GM13977 (cell line): ENCODE measurements at regions not wholly inside any gene's neighbourhood (a gene's known extent, or its start where the extent isn't known, plus 50 kb on each side); places are given as distances from the start of the nearest gene placed in this dataset.
"Not testable (repeated sequence)": the region's sequence is repeated elsewhere in the genome, so short reads cannot be mapped to it uniquely, and the experiment has no call there.

Experiments
- DNase-seq: peaks from one replicate; pipeline ENCODE4 v3.0.0; 2012; ENCODE audit warnings: low spot score
- in situ Hi-C: fragments of 300-500 bp; cut with MboI; formaldehyde crosslinking; loops from one replicate; pipeline ENCODE4 v1.12.0; 2022; ENCODE audit warnings: low sequenced_read_pairs, low pct_unique_long_range_greater_than_20kb, mixed read lengths, inconsistent platforms; ENCODE audit not compliant: unreplicated experiment
- TF ChIP-seq, protein P1 (sequence below): IDR thresholded peaks from 2 replicates; pipeline ENCODE4 v1.5.1; 2012; ENCODE audit warnings: mild to moderate bottlenecking, control low read depth; ENCODE audit not compliant: insufficient read depth; ENCODE audit errors: extremely low read depth, missing control alignments

DNA sequence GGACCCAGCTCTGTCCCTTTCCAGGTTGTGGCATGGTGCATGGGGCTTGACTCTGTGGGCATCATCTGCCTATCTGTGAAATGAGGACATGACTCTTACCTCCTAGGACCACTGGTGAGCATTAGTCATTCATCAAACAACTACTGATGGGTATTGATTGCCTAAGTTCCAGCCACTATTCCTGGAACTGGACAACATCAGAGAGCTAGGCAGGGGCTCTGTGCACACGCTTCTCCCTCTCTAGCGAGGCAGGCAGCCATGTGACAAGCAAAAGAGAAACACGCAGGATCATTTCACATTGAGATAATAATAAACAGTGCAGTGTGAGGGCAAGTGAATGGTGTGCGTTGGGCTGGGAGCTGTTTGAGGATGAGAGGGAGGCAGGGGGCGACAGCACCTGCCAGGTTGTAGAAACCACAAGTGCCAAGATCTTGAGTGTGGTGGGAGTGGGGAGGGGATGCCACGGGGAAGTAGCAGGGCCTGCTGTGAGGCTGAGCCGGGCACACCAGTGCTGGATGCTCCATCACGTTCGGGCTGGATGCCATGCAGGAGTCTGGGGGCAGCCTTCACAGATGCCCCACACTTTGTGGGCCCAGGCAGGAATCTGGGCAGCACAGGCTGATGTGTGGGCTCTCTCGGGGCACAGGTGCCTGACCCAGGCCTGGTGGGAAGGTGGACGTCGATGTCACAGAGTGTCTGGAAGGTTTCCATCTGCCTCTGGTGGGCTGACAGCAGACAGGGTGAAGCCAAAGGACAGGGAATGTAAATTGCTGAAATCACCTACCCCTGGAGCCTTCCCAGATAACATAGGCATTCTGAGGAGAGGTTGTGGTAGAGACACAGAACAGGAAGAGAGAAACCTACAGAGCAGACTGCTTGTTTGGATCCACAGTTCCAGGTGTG, 405.5 kb downstream of the RPS24 start:
- in situ Hi-C loops, result no loop called here
- no peak for DNase-seq
- TF ChIP-seq, protein P1, sequence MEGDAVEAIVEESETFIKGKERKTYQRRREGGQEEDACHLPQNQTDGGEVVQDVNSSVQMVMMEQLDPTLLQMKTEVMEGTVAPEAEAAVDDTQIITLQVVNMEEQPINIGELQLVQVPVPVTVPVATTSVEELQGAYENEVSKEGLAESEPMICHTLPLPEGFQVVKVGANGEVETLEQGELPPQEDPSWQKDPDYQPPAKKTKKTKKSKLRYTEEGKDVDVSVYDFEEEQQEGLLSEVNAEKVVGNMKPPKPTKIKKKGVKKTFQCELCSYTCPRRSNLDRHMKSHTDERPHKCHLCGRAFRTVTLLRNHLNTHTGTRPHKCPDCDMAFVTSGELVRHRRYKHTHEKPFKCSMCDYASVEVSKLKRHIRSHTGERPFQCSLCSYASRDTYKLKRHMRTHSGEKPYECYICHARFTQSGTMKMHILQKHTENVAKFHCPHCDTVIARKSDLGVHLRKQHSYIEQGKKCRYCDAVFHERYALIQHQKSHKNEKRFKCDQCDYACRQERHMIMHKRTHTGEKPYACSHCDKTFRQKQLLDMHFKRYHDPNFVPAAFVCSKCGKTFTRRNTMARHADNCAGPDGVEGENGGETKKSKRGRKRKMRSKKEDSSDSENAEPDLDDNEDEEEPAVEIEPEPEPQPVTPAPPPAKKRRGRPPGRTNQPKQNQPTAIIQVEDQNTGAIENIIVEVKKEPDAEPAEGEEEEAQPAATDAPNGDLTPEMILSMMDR, result no peak

GRCh38 chr10:78441010-78441409, 407.3 kb downstream of the RPS24 start:
- in situ Hi-C loops, result no loop called here
- TF ChIP-seq, protein P1, result no peak
- DNase-seq, result no peak

GRCh38 chr10:78441694-78442093, 408.0 kb downstream of the RPS24 start:
- in situ Hi-C loops, result no loop called here
- DNase-seq, result no peak
- TF ChIP-seq, protein P1, result no peak

DNA sequence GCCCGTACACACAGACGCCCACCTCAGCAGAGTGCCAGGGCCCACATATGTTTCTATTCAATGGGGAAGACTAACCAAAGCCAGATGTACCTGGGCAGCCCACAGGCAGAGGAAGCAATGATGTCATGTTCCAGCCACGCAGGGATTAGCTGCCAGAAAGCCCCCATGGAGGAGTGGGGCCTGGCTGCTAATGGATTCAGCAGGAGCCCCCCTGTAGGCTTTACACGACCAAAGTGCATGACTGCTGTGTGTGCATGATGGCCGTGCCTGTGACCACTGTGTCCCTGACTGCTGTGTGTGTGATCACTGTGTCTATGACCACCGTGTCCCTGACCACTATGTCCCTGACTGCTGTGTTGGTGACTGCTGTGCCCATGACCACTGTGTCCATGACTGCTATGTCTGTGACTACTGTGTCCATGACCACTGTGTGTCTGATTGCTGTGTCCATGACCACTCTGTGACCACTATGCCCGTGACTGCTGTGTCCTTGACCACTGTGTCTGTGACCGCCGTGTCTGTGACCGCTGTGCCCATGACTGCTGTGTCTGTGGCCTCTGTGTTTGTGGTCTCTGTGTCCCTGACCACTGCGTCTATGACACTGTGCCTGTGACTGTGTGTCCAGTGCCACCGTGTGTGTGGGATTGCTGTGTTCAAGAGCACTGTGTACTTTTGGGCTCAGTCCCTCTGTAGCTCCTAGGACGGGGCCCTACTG, 409.3 kb downstream of the RPS24 start:
- no peak for DNase-seq
- in situ Hi-C loops, result no loop called here
- TF ChIP-seq, protein P1, result no peak

- DNase-seq, result no peak
- TF ChIP-seq, protein P1, result no peak
- in situ Hi-C loops, result no loop called here
These were observed 410.4 kb downstream of the RPS24 start for GRCh38 chr10:78443900-78444571.

DNA sequence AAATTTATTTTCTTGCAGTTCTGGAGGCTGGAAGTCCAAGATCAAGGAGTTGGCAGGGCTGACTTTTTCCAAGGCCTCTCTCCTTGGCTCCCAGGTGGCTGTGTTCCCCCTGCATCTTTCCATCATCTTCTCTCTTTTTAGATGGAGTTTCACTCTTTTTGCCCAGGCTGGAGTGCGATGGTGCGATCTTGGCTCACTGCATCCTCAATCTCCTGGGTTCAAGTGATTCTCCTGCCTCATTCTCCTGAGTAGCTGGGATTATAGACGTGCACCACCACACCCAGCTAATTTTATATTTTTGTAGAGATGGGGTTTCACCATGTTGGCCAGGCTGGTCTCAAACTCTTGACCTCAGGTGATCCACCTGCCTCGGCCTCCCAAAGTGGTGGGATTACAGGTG, 411.1 kb downstream of the RPS24 start:
- DNase-seq, in situ Hi-C loops: not testable (repeated sequence)
